HUES48 (cell line): ENCODE measurements at regions not wholly inside any gene's neighbourhood (a gene's known extent, or its start where the extent isn't known, plus 50 kb on each side); places are given as distances from the start of the nearest gene placed in this dataset.
A peak's percentile ranks its signal among the peaks of the same experiment; 100 is the strongest.

Experiments used
- H3K27ac ChIP-seq: one replicate; pipeline ENCODE4 v1.7.0; 2013; ENCODE audit warnings: low read depth, low read length, inconsistent platforms
- H3K27me3 ChIP-seq: 2 replicates; pipeline ENCODE4 v1.6.1; 2013; ENCODE audit warnings: mild to moderate bottlenecking, low read length; ENCODE audit not compliant: control insufficient read depth, insufficient read depth
- H3K36me3 ChIP-seq: 2 replicates; pipeline ENCODE4 v1.6.1; 2013; ENCODE audit warnings: low read length; ENCODE audit not compliant: control insufficient read depth, insufficient read depth
- H3K4me1 ChIP-seq: 2 replicates; pipeline ENCODE4 v1.6.1; 2013; ENCODE audit warnings: mild to moderate bottlenecking, low read length; ENCODE audit not compliant: control insufficient read depth, insufficient read depth
- H3K4me3 ChIP-seq: 2 replicates; pipeline ENCODE4 v1.5.1; 2013; ENCODE audit warnings: mild to moderate bottlenecking, low read depth, low read length
- H3K9ac ChIP-seq: 2 replicates; pipeline ENCODE4 v1.6.1; 2013; ENCODE audit warnings: mild to moderate bottlenecking, low read depth, low read length, moderate library complexity
- H3K9me3 ChIP-seq: 2 replicates; pipeline ENCODE4 v1.6.1; 2013; ENCODE audit warnings: low read length; ENCODE audit not compliant: control insufficient read depth, insufficient read depth

- H3K27me3 ChIP-seq: no peaks in the 10 kb centered on the region
- H3K36me3 ChIP-seq: no peaks in the 10 kb centered on the region
- H3K9ac ChIP-seq: no peak overlapping the region
- H3K4me3 ChIP-seq: no peak overlapping the region
- peaks cover 3% of the 10 kb centered on the region; the same call in 1 of the 2 replicates for H3K4me1 ChIP-seq
- peaks cover 7% of the 10 kb centered on the region for H3K9me3 ChIP-seq
- no peak overlapping the region for H3K27ac ChIP-seq
Observed at GRCh38 chr15:60093273-60094067, 89.4 kb downstream of the FOXB1 start.

GRCh38 chr15:60095711-60096110 lies 91.6 kb downstream of the FOXB1 start:
- H3K9me3 ChIP-seq: peaks cover 7% of the 10 kb centered on the region
- H3K4me1 ChIP-seq: peaks cover 3% of the 10 kb centered on the region; the same call in 1 of the 2 replicates
- H3K27ac ChIP-seq: no peak overlapping the region
- no peak overlapping the region for H3K9ac ChIP-seq
- H3K4me3 ChIP-seq: no peak overlapping the region
- H3K27me3 ChIP-seq: no peaks in the 10 kb centered on the region
- no peaks in the 10 kb centered on the region for H3K36me3 ChIP-seq

- Histone ChIP-seq H3K27ac (no peak overlapping the region), H3K9me3 (peaks cover 7% of the 10 kb centered on the region), H3K9ac (no peak overlapping the region), H3K27me3 (no peaks in the 10 kb centered on the region), H3K36me3 (no peaks in the 10 kb centered on the region), H3K4me3 (no peak overlapping the region), H3K4me1 (peaks cover 3% of the 10 kb centered on the region; the same call in 1 of the 2 replicates)
Observed at GRCh38 chr15:60096157-60096556, 92.0 kb downstream of the FOXB1 start.

GRCh38 chr15:60101416-60101815 lies 97.3 kb downstream of the FOXB1 start:
- H3K9me3 ChIP-seq: peaks cover 7% of the 10 kb centered on the region
- H3K4me3 ChIP-seq: no peak overlapping the region
- H3K27ac ChIP-seq: no peak overlapping the region
- no peaks in the 10 kb centered on the region for H3K4me1 ChIP-seq
- no peak overlapping the region for H3K9ac ChIP-seq
- no peaks in the 10 kb centered on the region for H3K27me3 ChIP-seq
- no peaks in the 10 kb centered on the region for H3K36me3 ChIP-seq

GRCh38 chr15:60102748-60103147 lies 98.6 kb downstream of the FOXB1 start:
- Histone ChIP-seq H3K4me3 (no peak overlapping the region), H3K9me3 (no peaks in the 10 kb centered on the region; the same call in 1 of the 2 replicates), H3K27ac (no peak overlapping the region), H3K9ac (no peak overlapping the region), H3K4me1 (no peaks in the 10 kb centered on the region), H3K27me3 (no peaks in the 10 kb centered on the region), H3K36me3 (no peaks in the 10 kb centered on the region)

GRCh38 chr15:60110909-60111308 lies 106.8 kb downstream of the FOXB1 start:
- H3K4me1 ChIP-seq: peaks cover 23% of the 10 kb centered on the region
- no peaks in the 10 kb centered on the region for H3K9me3 ChIP-seq
- no peak overlapping the region for H3K4me3 ChIP-seq
- no peak overlapping the region for H3K9ac ChIP-seq
- peaks cover 4% of the 10 kb centered on the region for H3K27me3 ChIP-seq
- no peak overlapping the region for H3K27ac ChIP-seq
- no peaks in the 10 kb centered on the region for H3K36me3 ChIP-seq

- H3K36me3 ChIP-seq: no peaks in the 10 kb centered on the region
- no peak overlapping the region for H3K27ac ChIP-seq
- no peaks in the 10 kb centered on the region for H3K9me3 ChIP-seq
- peaks cover 15% of the 10 kb centered on the region for H3K27me3 ChIP-seq
- no peak overlapping the region for H3K9ac ChIP-seq
- peaks cover 62% of the 10 kb centered on the region for H3K4me1 ChIP-seq
- no peak overlapping the region for H3K4me3 ChIP-seq
Observed at GRCh38 chr15:60115579-60116380, 111.7 kb downstream of the FOXB1 start.

- H3K4me3 ChIP-seq: no peak overlapping the region
- peaks cover 67% of the 10 kb centered on the region for H3K4me1 ChIP-seq
- no peak overlapping the region for H3K27ac ChIP-seq
- peaks cover 23% of the 10 kb centered on the region for H3K27me3 ChIP-seq
- no peak overlapping the region for H3K9ac ChIP-seq
- no peaks in the 10 kb centered on the region for H3K36me3 ChIP-seq
- H3K9me3 ChIP-seq: no peaks in the 10 kb centered on the region
Observed at GRCh38 chr15:60116456-60117089, 112.5 kb downstream of the FOXB1 start.

- peaks cover 34% of the 10 kb centered on the region for H3K27me3 ChIP-seq
- peak overlapping the region; percentile 54 for H3K4me3 ChIP-seq
- H3K9ac ChIP-seq: no peak overlapping the region
- H3K9me3 ChIP-seq: no peaks in the 10 kb centered on the region
- peak overlapping the region; percentile 83 for H3K27ac ChIP-seq
- no peaks in the 10 kb centered on the region for H3K36me3 ChIP-seq
- H3K4me1 ChIP-seq: peaks cover 75% of the 10 kb centered on the region
Observed at GRCh38 chr15:60118146-60118545, 114.0 kb downstream of the FOXB1 start.

GRCh38 chr15:60118626-60119025 lies 114.5 kb downstream of the FOXB1 start:
- H3K4me3 ChIP-seq: peak overlapping the region; percentile 54

More at GRCh38 chr15:60118626-60119025, 114.5 kb downstream of the FOXB1 start:
- Histone ChIP-seq H3K9me3 (no peaks in the 10 kb centered on the region), H3K27ac (peak overlapping the region; percentile 83), H3K36me3 (no peaks in the 10 kb centered on the region), H3K4me1 (peaks cover 75% of the 10 kb centered on the region), H3K27me3 (peaks cover 34% of the 10 kb centered on the region), H3K9ac (no peak overlapping the region)
